ENCODE measurements at regions not wholly inside any gene's neighbourhood (a gene's known extent, or its start where the extent isn't known, plus 50 kb on each side); places are given as distances from the start of the nearest gene placed in this dataset.
A peak's percentile ranks its signal among the peaks of the same experiment; 100 is the strongest.

GRCh38 chr21:35268817-35269216, 219.7 kb upstream of the RUNX1 start:
- H3K36me3 Mint-ChIP-seq (ENCODE audit: low read depth): peaks cover 2% of the 10 kb centered on the region
- H3K9me3 Mint-ChIP-seq: peaks cover 10% of the 10 kb centered on the region
- DNase-seq (ENCODE audit: low spot score): no peak
- H3K4me3 Mint-ChIP-seq: no peak overlapping the region
- H3K4me1 Mint-ChIP-seq (ENCODE audit: low read depth): no peaks in the 10 kb centered on the region
- H3K27ac Mint-ChIP-seq: no peak overlapping the region
- intact Hi-C loops (cut with micrococcal nuclease): no loop called here
- H3K27me3 Mint-ChIP-seq (ENCODE audit: insufficient read depth): peaks cover 3% of the 10 kb centered on the region

DNA sequence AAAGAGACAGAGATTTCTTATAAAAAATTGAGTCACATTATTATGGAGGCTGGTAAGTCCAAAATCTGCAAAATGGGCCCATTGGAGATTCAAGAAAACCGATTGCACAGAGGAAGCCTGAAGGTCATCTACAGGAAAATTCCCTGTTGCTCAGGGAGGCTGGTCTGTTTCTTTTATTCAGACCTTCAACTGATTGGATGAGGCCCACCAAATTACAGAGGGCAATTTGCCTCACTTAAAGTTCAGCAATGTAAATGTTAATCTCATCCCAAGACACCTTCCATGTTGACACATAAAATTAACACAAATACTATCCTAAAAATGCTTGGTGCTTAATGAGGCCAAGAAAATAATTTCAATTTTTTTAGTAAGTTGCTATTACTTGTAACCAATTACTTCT, 219.2 kb upstream of the RUNX1 start:
- Mint-ChIP-seq H3K4me3 (no peak overlapping the region), H3K9me3 (peaks cover 10% of the 10 kb centered on the region), H3K27ac (no peak overlapping the region), H3K27me3 (ENCODE audit: insufficient read depth) (peaks cover 3% of the 10 kb centered on the region), H3K4me1 (ENCODE audit: low read depth) (no peaks in the 10 kb centered on the region), H3K36me3 (ENCODE audit: low read depth) (peaks cover 2% of the 10 kb centered on the region)
- no peak for DNase-seq (ENCODE audit: low spot score)
- intact Hi-C loops (cut with micrococcal nuclease): no loop called here

DNA sequence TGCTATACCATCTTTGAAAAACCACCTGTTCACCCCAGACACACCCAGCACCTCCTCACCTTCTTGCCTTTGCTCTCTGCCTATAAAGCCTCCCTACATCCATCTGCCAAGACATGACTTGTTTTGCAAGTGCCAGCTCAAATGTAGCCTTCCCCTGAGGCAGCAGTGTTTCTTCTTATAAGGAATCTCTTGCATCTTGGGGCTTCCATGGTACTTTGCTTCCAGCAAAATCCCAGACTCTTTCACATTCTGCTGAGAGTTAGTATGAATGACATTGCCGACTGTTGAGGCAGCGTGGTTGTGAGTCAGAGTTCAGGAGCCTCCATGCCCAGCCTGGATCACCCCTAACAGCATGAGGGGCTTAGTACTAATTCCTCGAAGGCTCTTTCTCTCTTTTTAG, 217.4 kb upstream of the RUNX1 start:
- Mint-ChIP-seq H3K27ac (peak overlapping the region; percentile 5), H3K36me3 (ENCODE audit: low read depth) (peaks cover 2% of the 10 kb centered on the region), H3K4me1 (ENCODE audit: low read depth) (no peaks in the 10 kb centered on the region), H3K9me3 (peaks cover 3% of the 10 kb centered on the region), H3K4me3 (no peak overlapping the region), H3K27me3 (ENCODE audit: insufficient read depth) (peaks cover 3% of the 10 kb centered on the region)
- intact Hi-C loops (cut with micrococcal nuclease): no loop called here
- DNase-seq (ENCODE audit: low spot score): no peak

GRCh38 chr21:35265170-35265877, 216.2 kb upstream of the RUNX1 start:
- DNase-seq (ENCODE audit: low spot score): no peak
- no peak overlapping the region for H3K4me3 Mint-ChIP-seq
- peaks cover 3% of the 10 kb centered on the region for H3K27me3 Mint-ChIP-seq (ENCODE audit: insufficient read depth)
- no peak overlapping the region for H3K27ac Mint-ChIP-seq
- peaks cover 3% of the 10 kb centered on the region for H3K9me3 Mint-ChIP-seq
- H3K36me3 Mint-ChIP-seq (ENCODE audit: low read depth): peaks cover 2% of the 10 kb centered on the region
- H3K4me1 Mint-ChIP-seq (ENCODE audit: low read depth): no peaks in the 10 kb centered on the region
- intact Hi-C loops (cut with micrococcal nuclease): no loop called here

GRCh38 chr21:35259457-35259856, 210.4 kb upstream of the RUNX1 start:
- Mint-ChIP-seq H3K9me3 (peaks cover 11% of the 10 kb centered on the region), H3K4me1 (ENCODE audit: low read depth) (peaks cover 13% of the 10 kb centered on the region), H3K27me3 (ENCODE audit: insufficient read depth) (no peaks in the 10 kb centered on the region), H3K27ac (no peak overlapping the region), H3K36me3 (ENCODE audit: low read depth) (no peaks in the 10 kb centered on the region), H3K4me3 (no peak overlapping the region)
- no peak for DNase-seq (ENCODE audit: low spot score)
- intact Hi-C loops (cut with micrococcal nuclease): no loop called here

DNA sequence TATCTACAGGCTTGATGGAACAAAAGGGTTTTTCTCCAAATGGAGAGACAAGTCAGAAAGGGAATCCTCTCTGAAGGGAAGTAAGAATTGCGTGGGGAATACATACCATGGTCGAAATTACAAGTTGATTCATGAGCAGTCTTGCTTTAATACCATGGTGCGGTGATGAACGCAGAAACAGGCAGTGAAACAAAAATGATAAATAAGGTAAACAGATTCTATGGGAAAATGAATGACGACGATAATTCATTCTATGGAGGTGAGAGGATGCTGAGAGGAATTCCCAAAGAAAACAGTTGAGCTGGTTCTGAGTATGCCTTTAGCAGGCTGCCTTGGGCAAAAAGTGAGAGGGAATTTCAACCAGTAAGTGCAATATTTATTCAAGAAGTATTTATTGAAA, 209.4 kb upstream of the RUNX1 start:
- no peak overlapping the region for H3K4me3 Mint-ChIP-seq
- H3K27me3 Mint-ChIP-seq (ENCODE audit: insufficient read depth): no peaks in the 10 kb centered on the region
- H3K27ac Mint-ChIP-seq: no peak overlapping the region
- DNase-seq (ENCODE audit: low spot score): no peak
- H3K9me3 Mint-ChIP-seq: peaks cover 11% of the 10 kb centered on the region
- no peaks in the 10 kb centered on the region for H3K36me3 Mint-ChIP-seq (ENCODE audit: low read depth)
- intact Hi-C loops (cut with micrococcal nuclease): no loop called here
- peaks cover 13% of the 10 kb centered on the region for H3K4me1 Mint-ChIP-seq (ENCODE audit: low read depth)

DNA sequence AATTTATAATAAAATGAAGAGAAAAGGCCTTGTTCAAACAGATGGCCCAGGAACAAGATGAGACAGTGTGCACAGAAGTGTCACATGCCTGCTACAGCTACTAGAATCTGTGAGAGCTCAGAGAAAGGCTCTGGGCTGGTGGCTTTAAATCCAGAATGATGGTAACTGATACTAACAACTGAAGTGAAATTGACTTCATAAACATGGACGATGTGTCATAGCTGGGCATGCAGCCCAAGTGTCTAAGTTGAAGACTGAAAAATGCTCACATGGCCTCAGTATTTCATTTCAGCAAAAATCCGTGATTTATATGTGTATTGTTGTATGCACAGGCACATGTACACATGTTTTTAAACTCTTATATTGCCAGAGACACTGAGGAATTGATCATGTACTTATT, 208.3 kb upstream of the RUNX1 start:
- intact Hi-C loops (cut with micrococcal nuclease): no loop called here
- Mint-ChIP-seq H3K36me3 (ENCODE audit: low read depth) (no peaks in the 10 kb centered on the region), H3K4me3 (no peak overlapping the region), H3K27ac (no peak overlapping the region), H3K9me3 (peaks cover 11% of the 10 kb centered on the region), H3K4me1 (ENCODE audit: low read depth) (peaks cover 13% of the 10 kb centered on the region), H3K27me3 (ENCODE audit: insufficient read depth) (no peaks in the 10 kb centered on the region)
- no peak for DNase-seq (ENCODE audit: low spot score)

- H3K36me3 Mint-ChIP-seq (ENCODE audit: low read depth): no peaks in the 10 kb centered on the region
- intact Hi-C loops (cut with micrococcal nuclease): no loop called here
- peaks cover 11% of the 10 kb centered on the region for H3K9me3 Mint-ChIP-seq
- DNase-seq (ENCODE audit: low spot score): no peak
- no peak overlapping the region for H3K4me3 Mint-ChIP-seq
- peaks cover 13% of the 10 kb centered on the region for H3K4me1 Mint-ChIP-seq (ENCODE audit: low read depth)
- no peaks in the 10 kb centered on the region for H3K27me3 Mint-ChIP-seq (ENCODE audit: insufficient read depth)
- no peak overlapping the region for H3K27ac Mint-ChIP-seq
These were observed 207.4 kb upstream of the RUNX1 start for GRCh38 chr21:35256468-35256988.

DNA sequence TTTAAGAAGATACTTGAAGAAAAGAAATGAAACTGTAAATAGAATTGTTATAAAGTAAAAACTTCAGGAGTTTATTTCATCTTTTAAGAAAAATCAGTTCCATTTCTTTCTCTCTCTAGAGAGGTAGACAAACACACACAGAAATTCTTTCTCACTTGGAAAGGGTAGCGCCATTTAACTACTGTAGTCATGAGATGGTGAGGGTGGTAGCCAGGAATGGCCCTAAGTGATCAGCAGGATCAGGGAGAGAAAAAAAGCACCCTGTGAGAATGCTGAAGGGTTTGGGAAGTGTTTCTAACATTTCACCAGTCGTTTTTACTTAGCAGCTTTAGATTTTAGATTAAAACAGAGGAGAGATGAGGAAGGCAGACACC, 205.7 kb upstream of the RUNX1 start:
- H3K4me1 Mint-ChIP-seq (ENCODE audit: low read depth): peaks cover 13% of the 10 kb centered on the region
- no peaks in the 10 kb centered on the region for H3K27me3 Mint-ChIP-seq (ENCODE audit: insufficient read depth)
- H3K27ac Mint-ChIP-seq: peak overlapping the region; percentile 16
- peaks cover 23% of the 10 kb centered on the region for H3K9me3 Mint-ChIP-seq
- intact Hi-C loops (cut with micrococcal nuclease): loop anchor here (5.0 kb wide), 1 partner anchor 57 kb away; no protein-coding TSS in a partner anchor
- no peak overlapping the region for H3K4me3 Mint-ChIP-seq
- no peak for DNase-seq (ENCODE audit: low spot score)
- peaks cover 4% of the 10 kb centered on the region for H3K36me3 Mint-ChIP-seq (ENCODE audit: low read depth)

DNA sequence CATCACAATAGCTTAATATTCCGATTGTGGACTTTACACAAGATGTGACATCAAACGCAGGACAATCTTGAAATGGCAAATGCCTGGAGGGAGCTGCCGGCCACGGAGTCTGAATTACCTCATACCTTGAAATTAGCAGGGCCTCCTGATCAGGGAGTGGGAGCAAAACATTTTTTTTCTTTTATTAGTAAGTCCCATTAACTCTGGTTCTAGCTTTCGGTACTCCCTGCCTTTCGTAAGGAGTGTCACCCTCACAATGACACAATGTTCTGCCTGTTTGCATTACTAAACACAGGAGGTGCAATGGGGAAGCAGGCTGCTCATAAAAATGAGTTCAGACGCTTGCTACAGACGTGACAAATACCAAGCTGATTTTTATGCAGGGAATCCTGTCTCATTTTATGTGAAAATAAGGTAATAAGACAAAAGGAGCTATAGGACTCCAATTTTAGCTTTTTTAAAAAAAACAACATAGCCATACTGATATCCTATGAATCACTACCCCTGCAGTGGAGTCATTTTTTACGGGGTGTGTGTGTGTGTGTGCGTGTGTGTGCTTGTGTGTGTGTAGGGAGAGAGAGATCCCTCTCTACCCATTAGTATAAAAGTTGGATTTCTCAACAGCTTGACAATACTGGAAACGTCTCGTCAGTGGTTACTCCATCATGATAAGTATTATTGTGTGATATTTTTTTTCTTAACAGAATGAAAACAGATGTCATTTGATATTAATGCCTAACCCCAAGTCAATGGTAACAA, 205.1 kb upstream of the RUNX1 start:
- Mint-ChIP-seq H3K9me3 (peaks cover 23% of the 10 kb centered on the region), H3K4me3 (no peak overlapping the region), H3K36me3 (ENCODE audit: low read depth) (peaks cover 4% of the 10 kb centered on the region), H3K27ac (no peak overlapping the region), H3K4me1 (ENCODE audit: low read depth) (peaks cover 13% of the 10 kb centered on the region), H3K27me3 (ENCODE audit: insufficient read depth) (no peaks in the 10 kb centered on the region)
- intact Hi-C loops (cut with micrococcal nuclease): loop anchor here (5.0 kb wide), 1 partner anchor 57 kb away; no protein-coding TSS in a partner anchor
- DNase-seq (ENCODE audit: low spot score): no peak

GRCh38 chr21:35252831-35253230, 203.7 kb upstream of the RUNX1 start:
- Mint-ChIP-seq H3K9me3 (peaks cover 29% of the 10 kb centered on the region), H3K4me3 (no peak overlapping the region), H3K4me1 (ENCODE audit: low read depth) (peaks cover 13% of the 10 kb centered on the region), H3K27me3 (ENCODE audit: insufficient read depth) (no peaks in the 10 kb centered on the region), H3K36me3 (ENCODE audit: low read depth) (peaks cover 7% of the 10 kb centered on the region), H3K27ac (no peak overlapping the region)
- DNase-seq (ENCODE audit: low spot score): no peak
- intact Hi-C loops (cut with micrococcal nuclease): loop anchor here (1.0 to 5.0 kb wide), 5 partner anchors 56 to 204 kb away; partner anchors contain the start of gene RUNX1

DNA sequence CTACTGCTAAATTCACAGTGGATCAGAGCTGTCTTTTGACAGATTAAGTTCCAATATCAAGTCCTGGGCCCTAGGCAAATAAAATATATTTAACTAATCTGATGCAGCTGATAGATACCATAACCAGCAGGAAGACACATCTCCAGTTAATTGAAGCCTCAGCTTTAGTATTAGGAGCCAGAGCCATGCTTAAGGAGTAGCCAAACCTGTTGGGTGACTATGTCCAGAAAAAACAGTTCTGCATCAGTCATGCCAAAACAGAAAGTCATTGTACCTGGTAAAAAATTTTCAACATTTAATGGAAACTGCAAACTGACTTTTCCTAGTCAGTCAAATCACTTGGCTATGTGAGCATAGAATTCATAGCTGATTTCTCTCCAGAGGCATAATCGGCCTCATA, 200.5 kb upstream of the RUNX1 start:
- Mint-ChIP-seq H3K27ac (no peak overlapping the region), H3K27me3 (ENCODE audit: insufficient read depth) (no peaks in the 10 kb centered on the region), H3K36me3 (ENCODE audit: low read depth) (peaks cover 7% of the 10 kb centered on the region), H3K4me3 (no peak overlapping the region), H3K9me3 (peaks cover 26% of the 10 kb centered on the region), H3K4me1 (ENCODE audit: low read depth) (no peaks in the 10 kb centered on the region)
- intact Hi-C loops (cut with micrococcal nuclease): loop anchor here (5.0 kb wide), 1 partner anchor 52 kb away; no protein-coding TSS in a partner anchor
- no peak for DNase-seq (ENCODE audit: low spot score)

DNA sequence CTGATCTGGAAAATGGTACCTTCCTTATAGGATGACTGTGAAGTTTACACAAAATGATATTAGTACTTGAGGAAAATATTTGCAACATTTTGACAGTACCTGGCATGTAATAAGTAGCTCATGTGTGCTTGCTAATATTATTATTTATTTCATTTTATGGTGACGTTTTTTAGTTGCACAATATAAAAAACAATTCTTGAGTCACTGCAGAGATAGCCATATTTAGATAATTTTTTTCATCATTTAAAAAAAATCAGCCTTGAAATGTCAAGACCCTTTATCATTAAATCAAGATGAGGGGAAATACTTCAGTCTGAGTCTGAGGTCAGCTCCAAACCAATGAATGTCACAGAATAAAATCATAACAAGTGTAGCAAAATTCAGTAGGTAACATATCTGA, 196.8 kb upstream of the RUNX1 start:
- intact Hi-C loops (cut with micrococcal nuclease): no loop called here
- Mint-ChIP-seq H3K9me3 (peaks cover 25% of the 10 kb centered on the region), H3K36me3 (ENCODE audit: low read depth) (peaks cover 7% of the 10 kb centered on the region), H3K27me3 (ENCODE audit: insufficient read depth) (peaks cover 2% of the 10 kb centered on the region), H3K4me1 (ENCODE audit: low read depth) (no peaks in the 10 kb centered on the region), H3K27ac (no peak overlapping the region), H3K4me3 (no peak overlapping the region)
- no peak for DNase-seq (ENCODE audit: low spot score)
